ENCODE measurements at regions not wholly inside any gene's neighbourhood (a gene's known extent, or its start where the extent isn't known, plus 50 kb on each side); places are given as distances from the start of the nearest gene placed in this dataset.

GRCh38 chr13:70955887-70956286 lies 847.6 kb upstream of the KLHL1 start:
- H3K27ac Mint-ChIP-seq: no peak overlapping the region
- CTCF ChIA-PET: no interaction called here

DNA sequence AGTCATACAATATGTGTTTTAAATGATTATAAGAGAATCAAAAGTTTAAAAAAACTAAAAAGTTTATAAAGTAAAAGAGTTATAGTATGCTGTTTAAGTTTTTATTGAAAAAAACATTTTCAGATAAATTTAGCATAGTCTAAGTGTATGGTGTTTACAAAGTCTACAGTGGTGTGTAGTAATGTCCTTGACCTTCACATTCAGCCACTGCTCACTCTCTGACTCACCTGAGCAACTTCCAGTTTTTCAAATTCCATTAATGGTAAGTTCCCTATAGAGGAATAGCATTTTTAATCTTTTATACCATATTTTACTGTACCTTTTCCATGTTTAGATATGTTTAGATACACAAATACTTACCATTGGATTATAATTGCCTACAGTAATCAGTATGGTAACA lies 842.4 kb upstream of the KLHL1 start:
- DNase-seq (no peak), ATAC-seq (no peak)
- Mint-ChIP-seq H3K27me3 (no peaks in the 10 kb centered on the region), H3K4me3 (no peak overlapping the region), H3K27ac (no peak overlapping the region), H3K4me1 (ENCODE audit: low read depth) (no peaks in the 10 kb centered on the region), H3K9me3 (no peaks in the 10 kb centered on the region), H3K36me3 (ENCODE audit: low read depth) (no peaks in the 10 kb centered on the region)
- ChIA-PET POLR2A (no interaction called here), CTCF (no interaction called here)
- no peak for TF ChIP-seq CTCF (IDR thresholded peaks at IDR 0.05)
- intact Hi-C loops (cut with micrococcal nuclease): no loop called here

More at GRCh38 chr13:70955887-70956286, 847.6 kb upstream of the KLHL1 start:
- DNase-seq: no peak
- Mint-ChIP-seq H3K4me1 (ENCODE audit: low read depth) (no peaks in the 10 kb centered on the region), H3K27me3 (no peaks in the 10 kb centered on the region), H3K9me3 (no peaks in the 10 kb centered on the region), H3K4me3 (no peak overlapping the region), H3K36me3 (ENCODE audit: low read depth) (no peaks in the 10 kb centered on the region)
- ATAC-seq: no peak
- TF ChIP-seq CTCF (IDR thresholded peaks at IDR 0.05): no peak
- POLR2A ChIA-PET: no interaction called here
- intact Hi-C loops (cut with micrococcal nuclease): no loop called here

- ATAC-seq: no peak
Measured at GRCh38 chr13:70945506-70945905, 837.3 kb upstream of the KLHL1 start.

GRCh38 chr13:70941454-70941853 lies 833.2 kb upstream of the KLHL1 start:
- Mint-ChIP-seq H3K27ac (no peak overlapping the region), H3K36me3 (ENCODE audit: low read depth) (no peaks in the 10 kb centered on the region), H3K4me1 (ENCODE audit: low read depth) (no peaks in the 10 kb centered on the region), H3K9me3 (no peaks in the 10 kb centered on the region), H3K27me3 (no peaks in the 10 kb centered on the region), H3K4me3 (no peak overlapping the region)
- POLR2A ChIA-PET: no interaction called here
- ATAC-seq: no peak
- TF ChIP-seq CTCF (IDR thresholded peaks at IDR 0.05): no peak
- no peak for DNase-seq
- intact Hi-C loops (cut with micrococcal nuclease): no loop called here
- CTCF ChIA-PET: no interaction called here

More at GRCh38 chr13:70945506-70945905, 837.3 kb upstream of the KLHL1 start:
- H3K9me3 Mint-ChIP-seq: no peaks in the 10 kb centered on the region
- H3K27me3 Mint-ChIP-seq: no peaks in the 10 kb centered on the region
- DNase-seq: no peak
- intact Hi-C loops (cut with micrococcal nuclease): no loop called here
- H3K27ac Mint-ChIP-seq: no peak overlapping the region
- no peaks in the 10 kb centered on the region for H3K4me1 Mint-ChIP-seq (ENCODE audit: low read depth)
- no peak for TF ChIP-seq CTCF (IDR thresholded peaks at IDR 0.05)
- POLR2A ChIA-PET: no interaction called here
- H3K4me3 Mint-ChIP-seq: no peak overlapping the region
- CTCF ChIA-PET: interaction anchor here (1.4 kb wide), 1 partner anchor 15 kb away, joined by 4 read pairs; no protein-coding TSS in a partner anchor
- H3K36me3 Mint-ChIP-seq (ENCODE audit: low read depth): no peaks in the 10 kb centered on the region

- peaks cover 10% of the 10 kb centered on the region for H3K9me3 Mint-ChIP-seq
- H3K27me3 Mint-ChIP-seq: no peaks in the 10 kb centered on the region
- H3K27ac Mint-ChIP-seq: no peak overlapping the region
- ATAC-seq (no peak), DNase-seq (no peak)
- ChIA-PET CTCF (no interaction called here), POLR2A (no interaction called here)
- no peak for TF ChIP-seq CTCF (IDR thresholded peaks at IDR 0.05)
- no peak overlapping the region for H3K4me3 Mint-ChIP-seq
- H3K4me1 Mint-ChIP-seq (ENCODE audit: low read depth): no peaks in the 10 kb centered on the region
- intact Hi-C loops (cut with micrococcal nuclease): no loop called here
- no peaks in the 10 kb centered on the region for H3K36me3 Mint-ChIP-seq (ENCODE audit: low read depth)
Measured at GRCh38 chr13:70938462-70938861, 830.2 kb upstream of the KLHL1 start.

Measured in activated CD8-positive, alpha-beta T cell treated with anti-CD3 and anti-CD28 coated beads for 36 hours (primary cell).